Activated CD8-positive, alpha-beta memory T cell treated with anti-CD3 and anti-CD28 coated beads for 1 hour (primary cell): ENCODE measurements at regions not wholly inside any gene's neighbourhood (a gene's known extent, or its start where the extent isn't known, plus 50 kb on each side); places are given as distances from the start of the nearest gene placed in this dataset.
"Not testable (repeated sequence)": the region's sequence is repeated elsewhere in the genome, so short reads cannot be mapped to it uniquely, and the experiment has no call there.

ENCODE experiments used
- DNase-seq, 2 donors: peaks; one replicate each; pipeline ENCODE4 v3.0.0-alpha.2; 2020; ENCODE audit warnings: low read depth in 1 of 2; ENCODE audit errors: extremely low read depth in 1 of 2

GRCh38 chr4:155592179-155592937 lies 74.3 kb upstream of the GUCY1A1 start:
- no peak for DNase-seq

GRCh38 chr4:155591738-155592143 lies 74.9 kb upstream of the GUCY1A1 start:
- DNase-seq: no peak

GRCh38 chr4:155590796-155591585 lies 75.7 kb upstream of the GUCY1A1 start:
- DNase-seq: no peak

GRCh38 chr4:155588437-155588836 lies 78.2 kb upstream of the GUCY1A1 start:
- DNase-seq: no peak

- no peak for DNase-seq
These were observed 78.9 kb upstream of the GUCY1A1 start for GRCh38 chr4:155587766-155588165.

- no peak for DNase-seq
These were observed 83.6 kb upstream of the GUCY1A1 start for GRCh38 chr4:155582971-155583437.

- DNase-seq: no peak
These were observed 84.6 kb upstream of the GUCY1A1 start for GRCh38 chr4:155582041-155582440.

GRCh38 chr4:155578726-155579370 lies 87.8 kb upstream of the GUCY1A1 start:
- DNase-seq: no peak

GRCh38 chr4:155578219-155578618 lies 88.4 kb upstream of the GUCY1A1 start:
- no peak for DNase-seq

GRCh38 chr4:155574329-155574728 lies 92.3 kb upstream of the GUCY1A1 start:
- not testable (repeated sequence) for DNase-seq

GRCh38 chr4:155573126-155573525 lies 93.5 kb upstream of the GUCY1A1 start:
- no peak for DNase-seq

- no peak for DNase-seq
These were observed 94.4 kb upstream of the GUCY1A1 start for GRCh38 chr4:155572106-155572703.

GRCh38 chr4:155571184-155571944 lies 95.3 kb upstream of the GUCY1A1 start:
- DNase-seq: no peak

GRCh38 chr4:155570661-155571060 lies 96.0 kb upstream of the GUCY1A1 start:
- DNase-seq: no peak

GRCh38 chr4:155569960-155570515 lies 96.6 kb upstream of the GUCY1A1 start:
- DNase-seq: no peak

- DNase-seq: no peak
These were observed 97.2 kb upstream of the GUCY1A1 start for GRCh38 chr4:155569471-155569870.

GRCh38 chr4:155568641-155569220 lies 97.9 kb upstream of the GUCY1A1 start:
- no peak for DNase-seq

- DNase-seq: no peak
These were observed 100.3 kb upstream of the GUCY1A1 start for GRCh38 chr4:155566354-155566753.

- DNase-seq: no peak
These were observed 100.9 kb upstream of the GUCY1A1 start for GRCh38 chr4:155565776-155566175.

- no peak for DNase-seq
These were observed 101.3 kb upstream of the GUCY1A1 start for GRCh38 chr4:155565330-155565729.
